Tibial nerve (tissue), 4 donors: ENCODE measurements at regions not wholly inside any gene's neighbourhood (a gene's known extent, or its start where the extent isn't known, plus 50 kb on each side); places are given as distances from the start of the nearest gene placed in this dataset.

Source experiments
- EP300 ChIP-seq, 2 donors: sonication (generic); formaldehyde crosslinking; IDR thresholded peaks; one replicate each; pipeline ENCODE4 v1.6.1; 2017; ENCODE audit warnings: antibody characterized with exemption in 2 of 2, mild to moderate bottlenecking in 1 of 2
- POLR2A ChIP-seq, 2 donors: fragments of 450-650 bp; IDR thresholded peaks; one replicate each; pipeline ENCODE4 v1.6.1; 2017; ENCODE audit warnings: antibody characterized with exemption in 2 of 2, mild to moderate bottlenecking in 2 of 2, moderate library complexity in 2 of 2
- TF ChIP-seq, protein P1 (sequence below), 5 experiments: fragments of 200-600 bp in 3 of 5; fragments of 450-650 bp in 2 of 5; sonication (generic) in 3 of 5; IDR thresholded peaks; one replicate each; pipeline ENCODE4 v1.5.1; 2016 to 2019; ENCODE audit warnings: antibody characterized with exemption in 5 of 5, mild to moderate bottlenecking in 3 of 5, moderate library complexity in 2 of 5

DNA sequence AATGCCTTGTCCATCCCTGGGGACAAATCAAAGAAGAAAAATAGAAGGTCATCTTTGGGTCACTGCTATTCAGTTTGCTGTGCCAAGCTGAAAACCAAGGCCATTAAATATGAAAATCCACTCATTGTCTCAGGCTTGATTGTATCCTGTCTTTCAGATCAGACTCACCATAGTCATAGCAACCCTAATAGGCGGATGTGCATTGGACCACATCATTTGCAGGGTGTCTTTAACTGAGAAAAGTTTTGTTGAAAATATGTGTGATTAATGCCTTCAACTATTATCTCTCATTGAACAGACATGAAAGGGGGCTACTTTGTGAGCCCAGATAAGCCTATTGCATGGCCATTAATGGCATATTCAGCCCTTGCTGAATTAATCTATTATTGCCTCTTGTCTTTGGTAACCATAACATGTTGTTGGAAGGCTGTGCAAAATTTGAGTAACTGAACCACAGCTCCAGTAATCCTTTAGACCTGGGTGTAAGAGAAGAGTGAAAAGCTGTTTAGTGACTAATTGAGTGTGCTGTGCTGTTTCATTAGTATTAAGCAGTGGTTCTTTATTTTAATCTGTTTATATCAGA is 453.6 kb upstream of the EPHA5 start:
- TF ChIP-seq, protein P1, sequence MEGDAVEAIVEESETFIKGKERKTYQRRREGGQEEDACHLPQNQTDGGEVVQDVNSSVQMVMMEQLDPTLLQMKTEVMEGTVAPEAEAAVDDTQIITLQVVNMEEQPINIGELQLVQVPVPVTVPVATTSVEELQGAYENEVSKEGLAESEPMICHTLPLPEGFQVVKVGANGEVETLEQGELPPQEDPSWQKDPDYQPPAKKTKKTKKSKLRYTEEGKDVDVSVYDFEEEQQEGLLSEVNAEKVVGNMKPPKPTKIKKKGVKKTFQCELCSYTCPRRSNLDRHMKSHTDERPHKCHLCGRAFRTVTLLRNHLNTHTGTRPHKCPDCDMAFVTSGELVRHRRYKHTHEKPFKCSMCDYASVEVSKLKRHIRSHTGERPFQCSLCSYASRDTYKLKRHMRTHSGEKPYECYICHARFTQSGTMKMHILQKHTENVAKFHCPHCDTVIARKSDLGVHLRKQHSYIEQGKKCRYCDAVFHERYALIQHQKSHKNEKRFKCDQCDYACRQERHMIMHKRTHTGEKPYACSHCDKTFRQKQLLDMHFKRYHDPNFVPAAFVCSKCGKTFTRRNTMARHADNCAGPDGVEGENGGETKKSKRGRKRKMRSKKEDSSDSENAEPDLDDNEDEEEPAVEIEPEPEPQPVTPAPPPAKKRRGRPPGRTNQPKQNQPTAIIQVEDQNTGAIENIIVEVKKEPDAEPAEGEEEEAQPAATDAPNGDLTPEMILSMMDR (IDR thresholded peaks at IDR 0.05), result no peak
- TF ChIP-seq POLR2A (IDR thresholded peaks at IDR 0.05), result no peak
- TF ChIP-seq EP300 (IDR thresholded peaks at IDR 0.05), result no peak
